ENCODE measurements at regions not wholly inside any gene's neighbourhood (a gene's known extent, or its start where the extent isn't known, plus 50 kb on each side); places are given as distances from the start of the nearest gene placed in this dataset.

DNA sequence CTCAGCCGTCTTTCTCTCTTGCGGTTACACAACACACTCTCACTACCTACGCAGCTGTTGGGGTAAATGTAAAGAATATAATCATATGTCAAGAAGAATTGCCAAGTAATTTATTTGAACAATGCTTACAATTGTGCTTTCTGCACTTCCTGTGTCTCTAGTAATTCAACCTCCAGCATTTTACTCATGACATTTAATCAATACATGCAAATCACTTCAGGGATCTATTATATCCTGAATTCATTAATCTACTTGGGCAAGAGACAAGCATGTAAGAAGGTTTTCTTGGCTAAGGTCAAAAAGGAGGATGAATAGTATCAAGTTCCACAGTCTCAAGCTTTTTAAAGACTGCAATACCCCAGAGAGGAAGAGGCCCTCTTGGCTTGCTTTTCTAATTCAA is 562.9 kb upstream of the ADARB2 start:
- DNase-seq: no peak

DNA sequence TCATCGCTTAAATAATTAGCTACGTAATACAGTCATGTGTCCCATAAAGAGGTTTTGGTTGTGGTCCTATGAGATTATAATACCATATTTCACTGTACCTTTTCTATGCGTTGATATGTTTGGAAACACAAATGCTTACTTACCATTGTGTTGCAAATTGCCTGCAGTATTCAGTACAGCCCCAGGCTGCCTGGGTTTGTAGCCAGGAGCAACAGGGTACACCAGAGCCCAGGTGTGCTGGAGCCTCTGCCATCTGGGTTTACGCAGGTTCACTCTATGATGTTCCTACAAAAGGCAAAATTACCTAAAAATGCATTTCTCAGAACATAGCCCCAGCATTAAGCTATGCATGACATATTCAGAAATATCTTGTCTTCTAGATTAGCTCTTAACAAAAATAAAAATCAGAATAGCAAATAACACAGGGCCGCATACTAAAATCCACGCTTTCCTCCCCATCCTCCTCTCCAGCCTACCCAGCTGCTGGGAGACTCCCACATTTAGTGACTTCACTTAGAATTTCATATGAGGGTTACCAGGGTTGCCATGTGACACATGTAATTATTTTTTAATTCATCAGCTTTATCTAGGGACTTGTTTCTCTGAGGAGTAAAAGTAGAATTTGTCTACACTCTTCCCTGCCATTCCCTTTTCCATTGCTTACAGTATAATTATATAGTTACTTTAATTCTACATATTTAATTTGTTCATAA is 559.0 kb upstream of the ADARB2 start:
- no peak for DNase-seq

DNA sequence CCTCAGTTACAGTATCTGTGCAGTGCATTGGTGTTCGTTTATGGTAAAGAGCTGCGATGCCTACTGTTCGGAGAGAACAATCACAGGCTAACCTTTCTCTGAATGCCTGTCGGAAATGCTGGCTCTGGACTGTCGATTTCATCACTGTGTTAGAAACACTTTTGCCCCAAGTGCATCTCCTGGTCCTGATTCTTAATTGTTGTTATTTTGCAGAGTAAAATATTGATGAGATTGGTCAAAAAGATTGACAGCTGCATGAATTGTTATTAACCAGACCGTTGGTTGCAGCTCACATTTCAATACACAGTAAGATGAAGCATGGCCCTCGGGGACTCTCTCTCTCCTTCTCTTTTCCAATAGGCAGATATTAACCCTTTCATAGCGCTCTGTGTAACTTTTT is 557.4 kb upstream of the ADARB2 start:
- DNase-seq: no peak

DNA sequence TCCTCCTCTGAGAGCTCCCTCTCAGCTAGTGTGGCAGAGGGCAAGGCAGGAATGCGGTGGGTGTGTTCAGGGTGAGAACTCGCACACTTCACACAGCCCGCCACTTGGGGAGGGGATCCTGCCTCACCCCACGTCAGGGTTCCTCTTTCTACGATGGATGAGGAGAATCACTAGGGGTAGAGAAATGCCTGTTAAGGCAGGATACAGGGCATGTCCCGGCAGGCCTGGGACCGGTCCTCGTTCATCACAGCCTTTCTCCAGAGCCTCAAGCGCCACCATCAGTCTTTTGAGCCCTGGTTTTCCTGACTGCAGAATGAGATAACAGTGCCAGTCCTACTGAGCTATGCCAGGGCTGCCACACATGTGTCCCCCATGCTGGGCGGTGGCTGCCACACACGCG is 546.7 kb upstream of the ADARB2 start:
- DNase-seq: no peak

DNA sequence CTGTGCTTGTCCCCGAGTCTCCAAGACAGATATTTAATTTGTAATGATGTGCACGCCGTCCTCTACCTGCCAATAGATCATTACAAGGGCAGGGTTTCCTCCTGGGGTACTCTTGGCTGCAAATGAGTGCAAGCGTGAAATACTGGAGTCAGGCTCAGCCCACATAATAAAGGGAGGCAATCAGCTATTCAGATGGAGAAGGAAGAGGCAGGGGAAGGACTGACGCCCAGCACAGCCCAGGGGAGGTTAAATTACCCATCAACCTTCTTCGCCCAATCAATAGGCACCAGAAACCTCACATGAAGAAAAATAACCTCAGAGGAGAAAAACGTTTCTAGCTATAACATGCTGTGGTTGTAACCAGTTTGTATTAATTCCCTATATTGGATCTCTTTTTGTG is 544.9 kb upstream of the ADARB2 start:
- DNase-seq: no peak

DNA sequence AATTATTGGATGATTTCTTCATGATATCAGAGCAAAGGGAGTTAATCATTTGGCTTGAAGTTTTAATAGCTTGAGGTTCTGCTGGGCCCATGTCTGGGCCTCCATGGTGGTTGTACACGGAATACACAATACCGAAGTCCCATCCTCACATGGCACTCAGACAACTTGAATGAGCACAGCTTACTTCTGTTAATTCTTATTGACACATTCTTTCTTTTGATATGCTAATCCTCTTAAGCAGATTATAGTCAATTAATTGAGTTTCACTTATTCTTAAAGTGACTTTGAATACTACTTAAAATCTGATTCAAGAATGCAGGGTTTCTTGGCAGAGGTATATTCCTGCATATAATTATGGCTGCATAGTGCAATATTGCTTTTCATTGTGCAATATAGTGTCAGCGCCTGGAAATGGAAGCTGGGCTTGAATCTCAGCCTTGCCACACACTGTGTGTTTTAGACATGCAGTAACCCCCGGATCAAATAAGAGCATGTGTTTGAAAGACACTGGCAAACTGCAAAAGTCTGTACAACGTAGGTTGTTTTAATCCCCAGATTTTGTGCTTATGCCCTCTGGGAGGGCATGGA is 543.5 kb upstream of the ADARB2 start:
- no peak for DNase-seq

DNA sequence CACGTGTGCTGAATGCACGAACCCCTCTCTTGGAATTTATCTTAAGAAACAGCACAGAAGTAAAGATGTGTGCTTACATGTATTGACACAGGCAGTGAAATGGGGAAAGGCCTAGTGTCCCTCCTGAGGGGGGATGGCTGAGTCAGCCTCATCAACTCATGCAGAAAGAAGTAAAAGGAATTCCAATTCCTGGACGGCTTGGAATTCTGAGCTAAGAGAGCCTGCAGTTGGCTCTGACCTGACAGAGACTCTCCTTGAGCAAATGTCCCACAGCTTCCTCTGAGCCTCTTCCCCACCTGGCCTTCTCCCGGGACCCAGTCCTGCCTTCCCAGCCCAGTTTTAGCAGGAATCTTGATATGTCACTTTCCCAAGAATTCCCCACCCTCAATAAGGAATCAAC is 542.4 kb upstream of the ADARB2 start:
- DNase-seq: no peak

DNA sequence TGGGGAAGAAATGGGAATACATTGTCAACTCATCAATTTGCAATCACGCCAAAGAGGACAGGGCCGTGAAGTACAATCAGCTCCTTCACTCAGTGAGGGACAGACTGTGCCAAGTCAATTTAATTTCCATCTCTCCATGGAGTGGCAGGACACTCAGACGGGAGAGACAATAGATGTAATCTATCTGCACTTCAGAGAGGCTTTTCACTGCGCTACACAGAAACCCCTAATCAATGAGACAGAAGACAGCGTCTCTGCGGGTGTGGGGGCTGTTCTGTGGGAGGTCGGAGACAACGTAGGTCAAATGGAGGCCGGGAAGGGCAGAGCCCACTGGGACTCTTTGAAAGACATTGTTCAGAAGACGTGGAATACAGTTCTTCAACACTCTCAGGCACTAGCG is 541.0 kb upstream of the ADARB2 start:
- DNase-seq: no peak

DNA sequence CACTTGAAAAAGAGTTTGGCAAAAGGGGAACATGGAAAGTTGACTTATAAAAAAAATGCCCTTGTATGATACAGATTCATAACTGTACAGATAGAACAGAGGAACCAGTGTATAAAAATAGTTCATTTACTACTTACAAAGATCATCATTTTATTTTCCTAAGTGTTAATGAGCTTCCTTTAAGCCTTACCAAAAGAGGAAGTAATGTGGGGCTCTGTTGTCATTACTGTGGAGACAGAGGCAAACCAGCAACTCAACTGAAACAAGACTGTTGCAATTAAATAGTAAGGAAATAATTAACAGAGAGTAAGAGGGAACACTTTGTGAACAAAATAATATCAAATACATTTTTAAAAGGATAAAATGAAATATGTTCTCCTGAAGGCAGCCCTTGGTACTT is 526.2 kb upstream of the ADARB2 start:
- no peak for DNase-seq

DNA sequence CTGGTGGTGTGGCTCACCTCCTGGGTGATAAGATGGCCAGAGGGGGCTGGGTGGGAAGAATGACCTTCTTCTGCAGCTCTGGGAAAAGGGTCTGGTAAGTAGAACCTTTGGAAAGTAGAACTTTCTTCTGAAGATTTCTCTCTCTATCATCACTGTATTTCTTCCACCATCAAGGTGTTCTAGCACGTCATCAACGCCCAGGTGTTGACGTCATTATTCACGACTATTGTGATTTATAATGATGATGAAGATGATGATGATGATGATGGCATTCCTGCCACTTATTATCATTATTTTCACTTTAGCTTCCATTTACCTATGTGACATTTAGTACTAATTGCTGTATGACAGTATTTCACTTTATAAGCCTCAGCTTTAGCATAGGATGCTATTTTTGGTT is 525.6 kb upstream of the ADARB2 start:
- DNase-seq: no peak

DNA sequence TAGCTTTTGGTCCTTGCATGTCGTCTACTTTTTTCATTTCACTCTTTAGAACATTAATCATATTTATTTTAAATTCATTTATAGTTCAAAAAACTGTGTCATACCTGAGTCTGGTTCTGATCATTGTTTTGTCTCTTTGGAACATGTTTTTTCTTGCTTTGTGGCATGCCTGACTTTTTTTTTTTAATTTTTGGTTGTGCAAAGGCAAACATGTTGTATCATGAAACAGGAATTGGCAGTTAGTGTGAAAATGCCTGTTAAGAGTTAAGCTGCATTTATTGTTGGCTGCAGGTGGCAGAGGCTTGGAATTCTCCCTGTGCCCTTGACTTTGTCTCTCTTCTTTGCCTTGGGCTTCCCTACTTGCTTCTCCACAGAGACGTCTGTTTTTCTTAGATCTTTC is 525.0 kb upstream of the ADARB2 start:
- DNase-seq: no peak

DNA sequence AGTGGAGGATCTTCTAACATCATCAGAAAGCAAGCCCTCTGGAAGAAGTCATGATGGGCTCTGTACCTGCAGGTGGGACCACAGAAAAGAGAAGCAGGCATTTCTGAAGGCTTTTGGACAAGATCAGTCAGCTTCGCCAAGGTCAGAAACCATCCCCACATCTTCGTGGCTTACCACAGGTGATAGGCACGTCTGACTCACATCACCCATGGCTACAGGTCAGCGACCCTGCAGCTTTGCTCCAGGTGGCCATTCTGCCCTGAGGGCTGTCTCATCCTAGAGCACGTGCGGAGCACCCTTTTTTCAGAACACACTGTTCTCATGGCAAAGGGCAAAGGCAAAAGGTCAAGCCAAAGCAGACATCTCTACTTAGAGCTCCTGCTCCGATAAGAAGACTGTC is 518.9 kb upstream of the ADARB2 start:
- no peak for DNase-seq

DNA sequence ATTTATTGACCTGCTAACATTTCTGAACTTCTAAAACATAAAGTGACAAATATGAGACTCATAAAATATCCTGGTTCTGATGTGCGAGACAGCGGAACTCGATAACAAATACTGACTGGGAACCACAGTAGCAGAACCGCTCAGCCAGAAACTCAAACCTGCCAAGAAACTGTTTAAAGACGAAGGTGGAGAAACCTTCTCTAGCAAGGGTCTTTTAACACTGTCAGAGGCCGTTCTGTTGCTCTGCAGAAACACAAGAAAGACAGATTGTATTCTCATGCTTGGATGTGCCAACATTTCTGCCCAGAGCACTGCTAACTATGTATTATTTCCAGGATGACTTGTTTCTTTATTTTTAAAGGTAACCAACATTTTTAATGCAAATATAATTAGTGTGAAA is 514.8 kb upstream of the ADARB2 start:
- no peak for DNase-seq

DNA sequence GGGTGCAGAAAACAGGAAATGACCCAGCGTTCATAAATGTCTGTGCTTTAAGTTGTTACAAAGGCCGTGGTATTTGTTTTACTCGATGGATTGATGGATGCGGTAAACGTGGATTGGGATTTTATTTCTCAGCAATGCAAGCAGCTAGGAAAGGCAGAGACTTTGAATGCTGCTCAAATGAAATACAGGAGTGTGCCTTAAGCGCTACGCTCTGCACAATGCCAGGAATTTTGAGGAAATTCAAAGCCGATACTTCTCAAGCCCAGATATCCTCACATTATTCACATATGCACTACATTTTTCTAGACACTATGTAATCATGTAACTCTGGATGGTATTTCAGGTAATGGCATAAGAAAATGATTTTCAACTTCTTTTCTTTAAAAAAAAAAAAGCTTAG is 514.3 kb upstream of the ADARB2 start:
- DNase-seq: no peak

DNA sequence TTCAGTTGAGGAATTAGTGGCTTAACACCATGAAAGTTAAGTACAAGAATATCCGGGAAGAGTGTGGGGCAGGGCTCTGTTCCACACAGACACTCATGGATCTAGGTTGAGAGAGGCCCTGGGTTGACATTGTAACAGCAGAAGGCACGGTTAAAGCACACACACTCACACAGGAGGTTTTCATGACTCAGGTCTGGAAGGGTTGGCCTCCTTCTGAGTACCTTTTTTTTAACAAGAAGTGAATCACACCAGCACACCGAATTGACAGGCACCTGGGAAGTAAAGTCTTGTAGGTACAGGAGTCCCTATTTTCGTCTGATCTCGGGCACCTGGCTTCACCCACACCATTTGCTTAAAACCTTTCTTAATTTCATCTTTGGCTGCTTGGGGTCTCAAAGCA is 509.4 kb upstream of the ADARB2 start:
- no peak for DNase-seq

DNA sequence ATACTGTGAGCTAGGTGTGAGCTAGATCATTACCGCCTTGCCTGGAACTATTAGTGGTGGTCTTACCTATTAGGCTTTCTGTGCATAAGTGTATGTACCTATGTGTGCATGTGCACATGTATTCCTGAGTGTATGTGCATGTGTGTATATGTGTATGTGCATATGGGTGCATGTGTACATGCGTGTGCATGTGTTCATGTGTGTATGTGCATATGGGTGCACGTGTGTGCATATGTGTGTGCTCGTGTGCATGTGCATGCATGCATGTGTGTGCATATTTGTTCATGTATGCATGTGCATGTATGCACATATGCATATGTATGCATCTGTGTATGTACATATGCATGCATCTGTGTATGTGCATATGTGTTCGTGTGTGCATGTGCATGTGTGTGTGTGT is 508.3 kb upstream of the ADARB2 start:
- DNase-seq: no peak

DNA sequence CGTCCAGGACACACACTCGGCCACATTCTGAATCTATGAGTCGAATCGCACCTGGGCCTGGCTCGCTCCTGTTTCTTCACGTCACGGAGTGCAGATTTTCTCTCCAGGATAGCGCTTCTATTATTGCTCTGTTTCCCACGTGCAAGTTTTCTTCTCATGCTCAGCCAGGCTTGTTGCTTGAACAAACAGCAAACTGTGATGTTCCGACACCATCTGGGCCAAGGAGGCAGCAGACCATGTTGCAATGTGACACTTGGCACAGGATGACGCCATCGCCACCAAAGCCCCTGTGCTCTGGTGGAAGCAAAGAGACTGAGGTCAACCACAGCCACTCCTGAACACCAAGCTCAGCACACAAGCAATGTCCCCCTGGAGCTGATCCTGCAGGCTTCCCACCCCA is 507.1 kb upstream of the ADARB2 start:
- DNase-seq: no peak

DNA sequence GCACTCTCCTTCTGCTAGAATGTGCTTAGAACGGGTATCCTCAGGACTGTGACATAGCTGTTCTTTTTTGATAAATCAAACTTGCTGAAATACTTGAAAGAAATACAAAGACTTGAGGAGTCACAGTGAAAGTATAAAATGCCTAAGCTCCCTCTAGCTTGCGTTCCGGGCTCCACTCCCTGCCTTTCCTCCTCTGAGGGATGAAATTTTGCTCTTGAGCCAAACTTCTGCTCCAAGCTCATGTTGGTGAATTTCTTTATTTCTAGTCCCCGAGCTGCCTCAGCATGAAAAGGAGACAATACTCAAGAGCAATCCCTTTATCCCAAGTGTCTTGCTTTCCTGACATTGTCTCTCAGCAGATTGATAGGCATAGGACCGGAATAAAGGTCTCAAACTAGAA is 499.6 kb upstream of the ADARB2 start:
- no peak for DNase-seq

DNA sequence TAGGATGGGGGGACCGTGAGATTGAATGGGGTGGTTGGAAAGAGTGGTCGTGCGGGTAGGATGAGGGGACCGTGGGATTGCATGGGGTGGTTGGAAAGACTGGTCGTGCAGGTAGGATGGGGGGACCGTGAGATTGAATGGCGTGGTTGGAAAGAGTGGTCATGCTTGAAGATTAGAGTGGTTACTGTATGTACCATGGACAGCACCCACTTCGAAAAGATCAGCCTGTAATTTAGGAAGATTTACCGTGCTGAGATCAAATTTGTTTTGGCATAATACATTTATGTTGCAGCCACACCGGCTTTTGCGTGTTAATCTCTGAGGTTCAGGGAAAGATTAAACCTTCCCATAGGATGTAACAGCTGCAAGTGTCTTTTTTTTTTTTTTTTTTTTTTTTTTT is 495.2 kb upstream of the ADARB2 start:
- DNase-seq: no peak

DNA sequence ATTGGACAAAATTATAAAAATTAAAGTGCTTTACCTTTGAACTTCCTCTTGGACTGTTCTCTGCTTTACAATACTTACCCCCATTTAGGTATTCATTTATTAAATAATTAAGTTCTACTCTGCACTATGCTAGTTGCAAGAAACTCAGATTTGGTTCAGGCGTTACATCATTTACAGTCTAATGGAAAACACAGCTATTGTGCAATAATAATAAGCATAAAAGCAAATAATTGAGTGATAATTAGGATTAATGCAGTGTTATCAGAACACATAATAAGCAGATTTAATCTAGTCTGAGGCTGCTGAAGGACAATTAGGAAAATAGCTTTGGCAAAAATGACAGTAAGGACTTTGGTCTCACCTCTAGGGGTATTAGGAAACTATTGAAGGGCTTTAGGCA is 493.2 kb upstream of the ADARB2 start:
- no peak for DNase-seq

DNA sequence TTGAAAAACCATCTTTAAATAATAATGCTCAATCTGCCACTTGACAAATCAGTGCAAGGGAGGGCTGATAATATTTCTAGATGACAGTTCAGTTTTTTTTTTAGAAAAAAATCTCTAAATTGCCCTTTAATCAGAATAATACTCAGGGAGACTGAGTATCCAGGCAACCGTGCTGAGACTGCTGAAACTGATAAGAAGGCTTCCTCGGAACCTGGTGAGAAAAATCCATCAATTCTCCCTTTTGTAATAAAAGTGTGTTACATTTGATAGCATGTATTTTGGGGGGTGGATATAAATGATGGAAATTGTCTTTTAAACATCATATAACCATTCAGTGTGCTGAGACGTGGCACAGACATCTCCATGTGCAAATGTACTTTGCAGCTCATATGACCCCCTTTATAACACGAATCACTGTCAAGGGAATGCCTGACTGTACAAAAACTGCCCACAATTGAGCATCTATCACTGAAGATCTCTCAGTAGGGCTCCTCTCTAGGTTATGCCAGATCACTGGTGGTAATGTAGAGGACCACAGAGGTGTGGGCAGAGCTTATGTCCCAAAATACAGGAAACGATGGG is 491.1 kb upstream of the ADARB2 start:
- DNase-seq: no peak

DNA sequence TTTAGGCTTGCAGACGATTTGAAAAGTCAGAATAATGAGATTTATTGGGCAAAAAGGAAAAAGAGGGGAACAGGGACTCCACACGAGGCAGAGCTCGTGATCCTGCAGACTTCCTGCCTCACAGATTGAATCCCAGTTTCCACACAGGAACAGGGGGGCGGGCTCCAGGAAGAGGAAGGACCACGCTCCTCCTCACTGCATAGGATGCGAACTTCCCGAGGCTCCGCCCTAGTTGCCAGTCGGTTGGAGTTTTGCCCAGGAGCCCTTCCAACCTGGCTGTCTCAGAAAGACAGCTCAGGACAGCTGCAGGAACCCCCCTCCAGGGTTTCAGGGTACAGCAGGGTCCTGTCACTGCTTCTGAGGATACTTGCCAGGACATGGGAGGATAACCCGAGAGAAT is 488.3 kb upstream of the ADARB2 start:
- no peak for DNase-seq

DNA sequence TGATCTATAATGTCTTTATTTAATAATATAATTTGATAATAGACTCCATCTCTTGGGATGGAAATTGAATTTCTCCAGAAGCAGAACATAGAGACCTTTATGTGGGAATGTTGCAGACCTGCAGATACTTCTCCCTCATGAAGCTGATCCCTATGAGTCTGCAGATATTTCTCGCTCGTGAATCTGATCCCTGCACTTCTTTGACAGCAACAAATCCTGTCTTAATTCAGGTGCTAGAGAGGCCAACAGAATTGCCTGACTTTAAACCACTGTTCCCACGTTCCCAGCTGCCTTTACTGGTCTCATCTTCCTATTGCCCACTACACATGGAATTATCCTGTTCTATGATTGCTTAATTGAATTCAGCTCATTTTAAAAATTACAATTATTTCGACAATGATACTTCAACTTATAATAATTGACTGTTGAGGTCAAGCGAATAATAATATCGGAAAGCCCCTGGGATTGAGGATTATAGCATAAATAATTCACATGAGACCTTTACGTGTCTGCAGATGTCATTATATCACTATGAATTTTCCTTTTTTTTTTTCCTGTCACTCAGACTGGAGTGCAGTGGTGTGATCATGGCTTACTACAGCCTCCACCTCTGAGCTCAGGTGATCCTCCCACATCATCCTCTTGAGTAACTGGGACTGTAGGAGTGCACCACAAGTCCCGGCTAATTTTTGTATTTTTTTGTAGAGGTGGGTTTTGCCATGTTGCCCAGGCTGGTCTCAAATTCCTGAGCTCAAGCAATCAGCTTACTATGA is 486.4 kb upstream of the ADARB2 start:
- DNase-seq: no peak

DNA sequence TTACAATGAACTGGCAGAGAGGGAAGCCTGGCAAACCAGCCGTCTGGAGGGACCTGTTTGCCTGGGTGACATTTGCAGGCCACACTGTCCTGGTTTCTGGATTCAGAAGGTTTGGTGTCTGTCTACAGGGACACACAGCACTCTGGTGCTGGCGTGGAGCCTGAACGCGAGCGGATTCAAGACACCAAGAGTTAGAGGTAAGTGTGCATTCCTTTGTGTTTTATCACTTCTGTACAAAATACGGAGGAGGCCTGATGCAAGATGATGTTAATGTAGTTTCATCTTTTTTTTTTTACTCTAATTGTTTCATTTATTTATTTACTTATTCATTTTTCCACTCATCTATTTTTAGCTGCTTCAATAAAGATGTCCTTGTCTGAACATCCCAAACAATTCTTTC is 485.3 kb upstream of the ADARB2 start:
- DNase-seq: no peak
